ENCODE measurements at regions not wholly inside any gene's neighbourhood (a gene's known extent, or its start where the extent isn't known, plus 50 kb on each side); places are given as distances from the start of the nearest gene placed in this dataset.
"Not testable (repeated sequence)": the region's sequence is repeated elsewhere in the genome, so short reads cannot be mapped to it uniquely, and the experiment has no call there.

- no peak for DNase-seq
Observed at GRCh38 chr6:121885399-121886152, 450.1 kb downstream of the GJA1 start.

- no peak for DNase-seq
Observed at GRCh38 chr6:121886223-121886830, 450.9 kb downstream of the GJA1 start.

- no peak for DNase-seq
Observed at GRCh38 chr6:121887724-121888123, 452.3 kb downstream of the GJA1 start.

GRCh38 chr6:121890307-121890910 is 455.0 kb downstream of the GJA1 start:
- DNase-seq, result no peak

GRCh38 chr6:121895731-121896130 is 460.3 kb downstream of the GJA1 start:
- not testable (repeated sequence) for DNase-seq

- DNase-seq, result no peak
Observed at GRCh38 chr6:121896363-121896762, 460.9 kb downstream of the GJA1 start.

- no peak for DNase-seq
Observed at GRCh38 chr6:121896771-121897170, 461.3 kb downstream of the GJA1 start.

GRCh38 chr6:121897337-121897760 is 461.9 kb downstream of the GJA1 start:
- DNase-seq, result no peak

- no peak for DNase-seq
Observed at GRCh38 chr6:121901432-121901831, 466.0 kb downstream of the GJA1 start.

GRCh38 chr6:121904559-121904958 is 469.1 kb downstream of the GJA1 start:
- DNase-seq, result no peak

- DNase-seq, result no peak
Observed at GRCh38 chr6:121912905-121913304, 477.5 kb downstream of the GJA1 start.

GRCh38 chr6:121917263-121917829 is 481.9 kb downstream of the GJA1 start:
- no peak for DNase-seq

- no peak for DNase-seq
Observed at GRCh38 chr6:121917834-121918559, 481.5 kb upstream of the HSF2 start.

- DNase-seq, result no peak
Observed at GRCh38 chr6:121920616-121921015, 478.8 kb upstream of the HSF2 start.

GRCh38 chr6:121925024-121925423 is 474.4 kb upstream of the HSF2 start:
- DNase-seq, result no peak

GRCh38 chr6:121925534-121926255 is 473.8 kb upstream of the HSF2 start:
- no peak for DNase-seq

- DNase-seq, result no peak
Observed at GRCh38 chr6:121929301-121929700, 470.2 kb upstream of the HSF2 start.

GRCh38 chr6:121932076-121932991 is 467.1 kb upstream of the HSF2 start:
- DNase-seq, result no peak

GRCh38 chr6:121934451-121934850 is 465.0 kb upstream of the HSF2 start:
- no peak for DNase-seq

GRCh38 chr6:121940728-121941127 is 458.7 kb upstream of the HSF2 start:
- DNase-seq, result no peak

GRCh38 chr6:121944354-121944753 is 455.1 kb upstream of the HSF2 start:
- no peak for DNase-seq

Measured in DMS79 (cell line).